Tibial nerve (tissue), 4 donors: ENCODE measurements at regions not wholly inside any gene's neighbourhood (a gene's known extent, or its start where the extent isn't known, plus 50 kb on each side); places are given as distances from the start of the nearest gene placed in this dataset.

Experiments used
- DNase-seq, 2 donors: peaks; one replicate each; pipeline ENCODE4 v3.0.0-alpha.2; 2019; ENCODE audit warnings: low spot score in 2 of 2
- H3K27ac ChIP-seq, 4 donors: fragments of 200-600 bp; sonication (generic) in 3 of 4; one replicate each; pipeline ENCODE4 v1.5.1; 2017 to 2019; ENCODE audit warnings: mild to moderate bottlenecking in 1 of 4
- H3K27me3 ChIP-seq, 2 donors: fragments of 200-600 bp; sonication (generic) in 1 of 2; one replicate each; pipeline versions ENCODE4 v1.5.1 to v1.6.0; 2017 to 2019
- H3K36me3 ChIP-seq, 3 donors: fragments of 200-600 bp; sonication (generic); one replicate each; pipeline ENCODE4 v1.5.1; 2018 to 2019
- H3K4me1 ChIP-seq, 4 donors: fragments of 200-600 bp; sonication (generic) in 3 of 4; one replicate each; pipeline ENCODE4 v1.5.1; 2017 to 2019
- H3K4me3 ChIP-seq, 4 donors: fragments of 200-600 bp; sonication (generic) in 3 of 4; one replicate each; pipeline ENCODE4 v1.5.1; 2017 to 2019; ENCODE audit warnings: mild to moderate bottlenecking in 1 of 4, moderate library complexity in 1 of 4
- H3K9me3 ChIP-seq, 4 donors: fragments of 200-600 bp; sonication (generic) in 3 of 4; one replicate each; pipeline ENCODE4 v1.5.1; 2017 to 2019
- CTCF ChIP-seq, 5 experiments: fragments of 200-600 bp in 3 of 5; fragments of 450-650 bp in 2 of 5; sonication (generic) in 3 of 5; IDR thresholded peaks; one replicate each; pipeline ENCODE4 v1.5.1; 2016 to 2019; ENCODE audit warnings: antibody characterized with exemption in 5 of 5, mild to moderate bottlenecking in 3 of 5, moderate library complexity in 2 of 5
- EP300 ChIP-seq, 2 donors: sonication (generic); formaldehyde crosslinking; IDR thresholded peaks; one replicate each; pipeline ENCODE4 v1.6.1; 2017; ENCODE audit warnings: antibody characterized with exemption in 2 of 2, mild to moderate bottlenecking in 1 of 2
- POLR2A ChIP-seq, 2 donors: fragments of 450-650 bp; IDR thresholded peaks; one replicate each; pipeline ENCODE4 v1.6.1; 2017; ENCODE audit warnings: antibody characterized with exemption in 2 of 2, mild to moderate bottlenecking in 2 of 2, moderate library complexity in 2 of 2
- WGBS, 2 donors: methylation state at CpG; one replicate each; pipeline ENCODE4 v1.1.5; 2018; 5-methylcytosine and 5-hydroxymethylcytosine counted together

DNA sequence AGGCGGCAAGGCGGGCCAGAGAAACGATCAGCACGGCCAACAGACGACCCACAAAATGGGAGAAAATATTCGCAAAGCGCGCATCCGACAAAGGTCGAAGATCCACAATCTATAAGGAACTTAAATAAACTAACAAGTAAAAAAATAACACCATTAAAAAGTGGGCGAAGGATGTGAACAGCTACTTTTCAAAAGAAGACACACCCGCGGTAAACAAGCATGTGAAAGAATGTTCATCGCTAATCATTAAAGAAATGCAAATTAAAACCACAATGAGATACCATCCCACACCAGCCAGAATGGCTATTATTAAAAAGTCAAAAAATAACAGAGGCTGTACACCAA is 117.8 kb upstream of the SIRPA start:
- 17 to 19% methylated on average over 14 of the region's 14 CpGs for WGBS, 2 donors
- Histone ChIP-seq H3K27me3 (no peaks in the 10 kb centered on the region), H3K36me3 (no peaks in the 10 kb centered on the region), H3K27ac (peak overlapping the region; percentile 20 to 78 (median 45)), H3K4me3 (peak overlapping the region; percentile 37 to 75 (median 56)), H3K9me3 (no peaks in the 10 kb centered on the region), H3K4me1 (peaks cover 0 to 27% (median 10%) of the 10 kb centered on the region in 4 donors)
- DNase-seq: no peak
- TF ChIP-seq POLR2A (IDR thresholded peaks at IDR 0.05) (no peak), EP300 (IDR thresholded peaks at IDR 0.05) (no peak)

- Histone ChIP-seq H3K27me3 (no peaks in the 10 kb centered on the region), H3K9me3 (no peaks in the 10 kb centered on the region), H3K4me3 (peak overlapping the region; percentile 37 to 75 (median 56)), H3K4me1 (peaks cover 0 to 27% (median 10%) of the 10 kb centered on the region in 4 donors), H3K27ac (peak overlapping the region; percentile 23 to 78 (median 72)), H3K36me3 (no peaks in the 10 kb centered on the region)
- 0 to 2% methylated on average over 33 to 35 of the region's 35 CpGs for WGBS, 2 donors
- peak; percentile 92 to 97 for DNase-seq
- peak; percentile 84 to 92 (median 91) for TF ChIP-seq CTCF (IDR thresholded peaks at IDR 0.05)
- TF ChIP-seq EP300 (IDR thresholded peaks at IDR 0.05): peak in 1 of 2 donors; percentile 60
- no peak for TF ChIP-seq POLR2A (IDR thresholded peaks at IDR 0.05)
Observed at GRCh38 chr20:1776681-1777475, 118.3 kb upstream of the SIRPA start.

GRCh38 chr20:1775117-1775516 is 117.5 kb upstream of the SIRPG start:
- Histone ChIP-seq H3K9me3 (no peaks in the 10 kb centered on the region), H3K27me3 (no peaks in the 10 kb centered on the region), H3K4me3 (no peak overlapping the region), H3K27ac (peak overlapping the region in 2 of 4 donors; percentile 20 to 52), H3K4me1 (peaks cover 0 to 27% (median 10%) of the 10 kb centered on the region in 4 donors), H3K36me3 (no peaks in the 10 kb centered on the region)
- WGBS, 2 donors: 49 to 59% methylated on average over 2 of the region's 2 CpGs
- DNase-seq: no peak
- no peak for TF ChIP-seq POLR2A (IDR thresholded peaks at IDR 0.05)
- no peak for TF ChIP-seq EP300 (IDR thresholded peaks at IDR 0.05)
- TF ChIP-seq CTCF (IDR thresholded peaks at IDR 0.05): no peak

- DNase-seq: no peak
- H3K4me3 ChIP-seq: no peak overlapping the region
- no peaks in the 10 kb centered on the region for H3K27me3 ChIP-seq
- WGBS, 2 donors: 93 to 95% methylated on average over 6 of the region's 6 CpGs
- peaks cover 0 to 27% (median 10%) of the 10 kb centered on the region in 4 donors for H3K4me1 ChIP-seq
- no peaks in the 10 kb centered on the region for H3K9me3 ChIP-seq
- no peaks in the 10 kb centered on the region for H3K36me3 ChIP-seq
- TF ChIP-seq EP300 (IDR thresholded peaks at IDR 0.05): no peak
- no peak for TF ChIP-seq POLR2A (IDR thresholded peaks at IDR 0.05)
- no peak for TF ChIP-seq CTCF (IDR thresholded peaks at IDR 0.05)
- H3K27ac ChIP-seq: peak overlapping the region in 1 of 4 donors; percentile 52
Observed at GRCh38 chr20:1774479-1774878, 116.9 kb upstream of the SIRPG start.

GRCh38 chr20:1773816-1774215 is 116.2 kb upstream of the SIRPG start:
- Histone ChIP-seq H3K9me3 (no peaks in the 10 kb centered on the region), H3K36me3 (no peaks in the 10 kb centered on the region), H3K4me3 (no peak overlapping the region), H3K4me1 (peaks cover 0 to 27% (median 10%) of the 10 kb centered on the region in 4 donors), H3K27ac (no peak overlapping the region), H3K27me3 (no peaks in the 10 kb centered on the region)
- 93 to 100% methylated on average over 2 of the region's 2 CpGs for WGBS, 2 donors
- no peak for TF ChIP-seq POLR2A (IDR thresholded peaks at IDR 0.05)
- TF ChIP-seq EP300 (IDR thresholded peaks at IDR 0.05): no peak
- TF ChIP-seq CTCF (IDR thresholded peaks at IDR 0.05): no peak
- DNase-seq: no peak
